ENCODE measurements at regions not wholly inside any gene's neighbourhood (a gene's known extent, or its start where the extent isn't known, plus 50 kb on each side); places are given as distances from the start of the nearest gene placed in this dataset.

DNA sequence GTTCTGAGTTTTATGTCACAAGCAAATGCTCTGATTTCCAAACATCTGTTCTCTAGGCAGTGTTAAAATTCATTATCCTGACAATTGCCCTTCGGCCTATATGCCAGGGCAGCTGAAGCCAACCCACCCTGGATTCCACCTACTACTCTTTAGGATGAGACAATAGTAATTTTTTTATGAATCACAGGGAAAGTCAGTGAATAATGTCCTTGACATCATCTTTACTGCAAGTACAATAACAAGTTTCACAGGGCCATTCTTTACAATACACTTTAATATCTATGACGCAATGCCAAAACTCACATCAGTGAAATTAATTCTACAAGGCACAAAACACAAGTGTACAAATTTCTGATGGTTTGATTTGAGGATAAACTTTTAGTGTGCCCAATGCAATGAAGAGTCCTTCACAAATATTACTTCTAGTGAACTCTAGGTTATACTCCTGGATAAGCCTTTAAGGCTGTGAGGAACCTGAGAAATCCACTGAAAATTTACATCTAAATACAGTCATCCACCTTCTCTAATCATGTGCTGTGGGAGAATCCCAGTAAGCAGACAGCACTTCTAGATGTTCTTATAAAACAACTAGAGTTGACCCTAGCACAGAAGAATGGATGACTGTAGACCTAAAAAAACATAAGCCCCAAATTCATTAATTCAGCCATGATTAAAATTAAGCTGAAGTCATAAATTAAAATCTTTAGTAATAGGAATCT is 77.3 kb upstream of the CTLA4 start:
- TF ChIP-seq, protein P1, sequence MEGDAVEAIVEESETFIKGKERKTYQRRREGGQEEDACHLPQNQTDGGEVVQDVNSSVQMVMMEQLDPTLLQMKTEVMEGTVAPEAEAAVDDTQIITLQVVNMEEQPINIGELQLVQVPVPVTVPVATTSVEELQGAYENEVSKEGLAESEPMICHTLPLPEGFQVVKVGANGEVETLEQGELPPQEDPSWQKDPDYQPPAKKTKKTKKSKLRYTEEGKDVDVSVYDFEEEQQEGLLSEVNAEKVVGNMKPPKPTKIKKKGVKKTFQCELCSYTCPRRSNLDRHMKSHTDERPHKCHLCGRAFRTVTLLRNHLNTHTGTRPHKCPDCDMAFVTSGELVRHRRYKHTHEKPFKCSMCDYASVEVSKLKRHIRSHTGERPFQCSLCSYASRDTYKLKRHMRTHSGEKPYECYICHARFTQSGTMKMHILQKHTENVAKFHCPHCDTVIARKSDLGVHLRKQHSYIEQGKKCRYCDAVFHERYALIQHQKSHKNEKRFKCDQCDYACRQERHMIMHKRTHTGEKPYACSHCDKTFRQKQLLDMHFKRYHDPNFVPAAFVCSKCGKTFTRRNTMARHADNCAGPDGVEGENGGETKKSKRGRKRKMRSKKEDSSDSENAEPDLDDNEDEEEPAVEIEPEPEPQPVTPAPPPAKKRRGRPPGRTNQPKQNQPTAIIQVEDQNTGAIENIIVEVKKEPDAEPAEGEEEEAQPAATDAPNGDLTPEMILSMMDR (conservative IDR thresholded peaks at IDR 0.05; ENCODE audit: low read length) = no peak
- TF ChIP-seq EZH2phosphoT487 (IDR thresholded peaks at IDR 0.05; ENCODE audit: borderline replicate concordance) = no peak
